ENCODE measurements at regions not wholly inside any gene's neighbourhood (a gene's known extent, or its start where the extent isn't known, plus 50 kb on each side); places are given as distances from the start of the nearest gene placed in this dataset.
A peak's percentile ranks its signal among the peaks of the same experiment; 100 is the strongest.

DNA sequence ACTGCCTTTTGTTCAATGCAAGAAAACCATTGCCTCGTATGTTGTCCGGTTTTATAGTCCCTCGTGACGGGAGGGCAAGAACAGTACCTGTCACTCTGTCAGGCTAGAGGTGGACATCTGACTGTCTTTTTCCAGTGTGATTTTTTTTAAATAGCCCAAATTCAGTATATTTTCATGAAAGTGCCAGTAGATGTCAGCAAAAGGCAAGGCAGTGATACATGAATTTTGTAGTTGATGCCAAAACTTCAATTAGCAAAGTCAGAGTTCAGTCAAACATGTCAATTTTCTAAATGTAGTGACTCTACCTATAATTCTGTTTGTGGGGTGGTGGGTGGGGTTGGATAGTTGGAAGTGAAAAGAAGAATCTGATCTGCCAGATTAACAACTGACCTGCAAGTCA lies 296.0 kb upstream of the MC4R start:
- DNase-seq: no peak

DNA sequence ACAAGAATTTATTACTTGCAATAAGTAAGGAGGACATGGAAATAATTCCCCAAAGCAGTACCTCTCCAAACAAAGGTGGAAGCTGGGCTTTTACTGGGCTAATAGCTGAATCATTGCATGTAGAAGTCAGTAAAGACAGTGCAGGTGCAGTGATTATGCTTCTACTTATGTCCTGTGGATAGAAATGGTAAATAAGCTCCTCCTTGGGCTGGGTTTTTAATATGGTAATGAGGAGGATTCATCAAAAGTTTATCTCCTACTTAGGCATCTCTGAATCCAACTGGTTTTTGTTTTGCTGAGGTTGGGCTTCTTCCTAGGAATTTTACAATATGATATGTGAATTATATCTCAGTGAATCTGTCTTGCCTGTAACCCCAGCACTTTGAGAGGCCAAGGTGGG lies 297.4 kb upstream of the MC4R start:
- no peak for DNase-seq

DNA sequence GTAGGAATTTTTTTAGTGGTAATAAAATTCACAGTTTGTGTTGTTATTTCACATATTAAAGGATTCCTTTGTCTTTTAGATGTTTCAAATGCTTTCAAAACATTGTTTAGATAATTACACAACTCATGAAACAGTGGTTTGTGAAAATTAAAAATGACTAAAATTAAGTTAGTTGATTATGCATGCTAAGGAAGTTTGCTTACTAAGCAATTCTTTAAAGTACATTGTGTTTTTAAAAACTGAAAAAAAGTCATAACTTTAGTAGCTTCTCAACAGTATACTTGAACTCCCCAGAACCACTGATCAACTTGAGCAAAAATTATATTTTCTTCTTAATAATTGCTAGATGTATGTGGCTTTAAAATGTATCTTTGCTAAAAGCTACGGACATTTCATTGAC lies 298.4 kb upstream of the MC4R start:
- no peak for DNase-seq

DNA sequence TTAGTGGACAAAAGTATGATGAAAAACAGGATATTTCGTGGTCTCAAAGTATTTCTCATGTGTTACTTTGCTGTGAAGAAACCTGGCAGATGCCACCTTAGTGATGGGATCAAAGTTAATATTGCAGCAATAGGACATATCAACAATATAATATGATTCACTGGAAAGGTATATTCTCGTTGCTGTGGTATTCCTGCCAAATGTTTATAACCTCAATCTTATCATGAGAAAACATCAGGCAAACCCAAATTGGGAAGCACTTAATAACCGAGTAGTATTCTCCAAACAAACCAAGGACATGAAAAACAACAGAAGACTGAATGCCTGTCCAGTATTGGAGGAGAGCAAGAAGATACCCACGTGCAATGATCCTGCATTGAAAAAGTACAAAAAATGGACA lies 302.6 kb upstream of the MC4R start:
- DNase-seq: no peak

DNA sequence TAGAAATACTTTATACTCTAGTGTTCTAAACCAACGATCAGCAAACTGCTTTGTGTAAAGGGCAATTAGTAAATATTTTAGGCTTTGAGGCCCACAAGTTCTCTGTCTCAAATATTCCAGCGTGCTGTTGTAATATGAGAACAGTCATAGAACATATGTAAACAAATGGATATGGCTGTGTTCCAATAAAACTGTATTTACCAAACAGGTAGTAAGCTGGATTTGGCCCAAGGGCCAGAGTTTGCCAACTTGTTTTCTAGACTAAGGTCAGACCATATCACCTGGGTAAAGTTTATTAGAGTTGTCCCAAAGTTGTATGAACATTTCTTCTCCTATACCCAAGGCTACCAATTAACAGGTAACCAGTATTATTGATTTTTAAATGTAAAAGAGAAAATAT lies 303.2 kb upstream of the MC4R start:
- no peak for DNase-seq

DNA sequence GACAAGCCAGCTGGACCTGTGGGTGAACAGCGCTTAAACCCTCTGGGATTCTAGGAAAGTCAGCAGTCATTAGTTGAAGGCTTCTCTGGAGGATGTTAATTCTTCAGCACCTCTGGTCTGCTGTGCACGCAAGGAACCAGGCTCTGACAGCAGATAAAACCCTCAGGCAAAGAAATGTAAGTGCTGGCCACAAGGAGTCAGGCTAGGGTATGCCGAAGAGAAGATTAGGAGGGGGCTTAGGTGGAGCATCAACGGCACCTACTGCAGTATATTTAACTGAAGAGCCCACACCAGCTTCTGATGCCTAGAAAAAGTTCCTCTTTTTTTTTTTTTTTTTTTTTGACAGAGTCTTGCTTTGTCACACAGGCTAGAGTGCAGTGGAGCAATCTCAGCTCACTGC lies 304.2 kb upstream of the MC4R start:
- no peak for DNase-seq

DNA sequence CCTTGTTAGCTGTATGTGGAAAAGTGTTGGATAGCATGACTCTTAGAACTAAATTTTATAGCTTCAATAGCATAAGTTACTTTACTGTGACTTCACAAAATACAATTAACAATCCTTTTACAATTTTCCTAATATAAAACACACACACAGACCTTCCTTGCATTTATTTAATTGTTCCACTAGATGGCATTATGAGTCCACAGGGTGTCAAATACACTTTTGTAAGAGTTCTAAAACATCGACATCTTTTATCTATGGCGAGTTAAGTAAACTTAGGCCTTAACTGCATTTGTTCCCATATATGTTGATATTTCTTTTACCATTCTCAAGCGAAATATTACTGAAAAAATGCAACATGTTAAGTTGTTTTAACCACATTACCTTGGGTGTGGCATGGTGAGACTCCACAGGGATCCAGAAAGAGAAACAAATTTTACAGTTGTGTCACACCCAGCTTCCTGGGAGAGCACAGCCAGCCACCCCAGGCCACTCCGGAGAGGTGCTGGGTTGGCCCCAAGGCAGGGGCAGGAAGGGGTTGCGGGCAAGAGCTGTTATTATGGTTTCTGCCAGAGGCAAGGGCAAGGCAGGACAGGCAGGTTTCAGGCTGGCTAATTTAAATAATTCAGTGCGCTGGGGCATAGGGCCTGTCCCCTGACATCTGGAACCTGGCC lies 312.4 kb upstream of the MC4R start:
- peak; percentile 20 for DNase-seq

DNA sequence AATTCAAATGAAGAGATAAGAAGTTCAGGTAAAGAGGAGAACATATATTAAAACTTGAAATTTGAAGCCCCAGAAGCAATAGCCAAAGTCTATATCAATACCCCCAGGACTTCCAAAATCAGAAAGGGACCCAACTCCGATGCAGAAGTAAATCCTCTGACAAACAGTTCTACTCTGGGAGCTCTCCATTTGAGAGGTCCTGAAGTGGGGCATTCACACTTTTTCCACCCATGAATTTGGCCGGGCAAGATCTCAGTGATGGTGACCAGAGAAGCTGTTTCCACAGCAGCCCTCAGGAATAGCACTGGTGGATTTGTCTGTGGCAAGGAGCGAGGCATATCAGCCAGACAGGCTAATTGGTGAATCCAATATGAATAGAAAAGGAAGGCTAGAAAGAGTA lies 313.6 kb upstream of the MC4R start:
- no peak for DNase-seq

DNA sequence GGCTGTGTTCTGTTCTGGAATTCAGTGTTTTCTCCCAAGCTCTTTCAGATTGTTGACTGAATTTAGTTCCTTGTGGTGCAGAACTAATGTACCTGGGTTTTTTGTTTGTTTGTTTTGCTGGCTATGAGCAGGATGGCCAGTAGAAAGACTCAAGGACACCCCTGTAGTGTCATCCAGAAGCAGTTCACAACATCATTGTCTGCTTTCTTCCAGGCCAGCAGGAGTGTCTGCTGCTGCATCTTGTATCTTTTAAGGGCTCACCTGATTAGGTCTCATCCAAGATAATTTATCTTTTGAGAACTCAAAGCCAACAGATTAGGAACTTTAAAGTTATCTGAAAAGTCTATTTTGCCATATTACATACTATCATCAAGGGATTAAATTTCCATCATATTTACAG lies 318.5 kb upstream of the MC4R start:
- DNase-seq: no peak

DNA sequence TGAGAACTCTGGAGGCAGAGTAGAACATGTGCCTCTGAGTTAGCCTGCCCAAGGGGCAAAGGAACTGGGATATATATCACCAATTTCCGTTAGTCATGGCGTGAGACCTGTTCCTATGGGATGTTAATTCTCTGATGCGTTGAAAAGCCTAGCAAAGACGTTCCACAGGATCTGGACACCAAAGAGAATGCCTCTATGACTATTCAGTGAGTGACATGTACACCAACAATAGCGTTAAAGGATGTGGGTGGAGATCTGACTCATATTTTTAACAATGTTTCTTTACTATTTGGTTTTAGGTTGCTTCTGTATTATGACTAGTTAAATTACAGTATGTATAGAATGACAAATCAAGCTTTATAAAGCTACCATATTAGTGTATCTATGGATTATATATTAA lies 320.9 kb upstream of the MC4R start:
- DNase-seq: no peak

DNA sequence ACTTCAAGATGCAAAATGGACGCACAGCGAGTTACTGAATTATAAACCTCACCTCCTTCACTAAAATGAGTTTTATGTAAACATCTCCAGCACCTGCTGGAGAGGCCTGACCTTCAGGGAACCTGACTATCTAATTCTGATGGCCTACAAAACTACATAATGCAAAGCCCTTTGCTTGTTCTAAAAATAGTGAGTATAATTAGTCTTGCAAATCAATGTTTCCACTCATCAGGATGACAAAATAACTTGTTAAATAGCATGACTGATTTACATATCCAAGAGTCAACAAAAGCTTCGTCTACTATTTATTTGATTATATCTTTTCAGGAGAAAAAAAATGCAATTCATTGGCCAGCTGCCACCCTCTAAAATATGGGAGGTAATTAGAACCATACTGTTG lies 326.3 kb upstream of the MC4R start:
- DNase-seq: no peak

DNA sequence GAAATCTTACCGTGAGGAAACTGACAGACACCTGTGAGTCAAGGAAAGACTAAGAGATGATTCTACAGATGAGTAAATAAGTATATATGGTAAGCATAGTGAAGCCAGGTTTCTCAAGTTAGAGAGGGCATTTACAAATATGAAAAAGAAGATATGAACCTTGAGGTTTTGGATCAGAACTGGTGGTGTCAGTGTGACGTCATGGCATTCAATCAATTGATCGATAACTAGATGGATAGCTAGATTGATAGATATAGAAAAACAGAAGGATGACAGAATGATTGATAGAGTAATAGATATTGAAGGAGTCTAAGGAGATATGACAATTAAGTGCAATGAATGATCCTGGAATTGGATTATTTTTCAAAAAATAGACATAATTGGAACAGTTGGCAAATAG lies 350.2 kb upstream of the MC4R start:
- no peak for DNase-seq

DNA sequence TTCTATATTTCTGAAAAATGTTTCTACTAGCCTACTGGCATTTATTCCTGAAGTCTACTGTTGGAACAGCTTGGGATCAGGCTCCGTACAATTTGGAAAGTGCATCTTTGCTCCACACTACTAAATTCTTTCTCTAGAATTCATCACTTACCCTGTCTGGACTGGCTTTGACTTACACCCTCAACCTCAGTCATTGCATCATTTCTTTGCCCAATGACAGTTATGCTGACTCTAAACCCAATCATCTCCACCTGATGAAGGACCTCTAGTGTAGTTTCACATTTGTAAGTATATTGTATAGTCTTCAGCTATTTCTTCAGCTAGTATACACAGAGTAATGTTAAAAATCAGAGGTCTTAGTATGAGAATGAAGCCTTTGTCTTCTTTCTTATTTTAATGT lies 359.6 kb upstream of the MC4R start:
- no peak for DNase-seq

DNA sequence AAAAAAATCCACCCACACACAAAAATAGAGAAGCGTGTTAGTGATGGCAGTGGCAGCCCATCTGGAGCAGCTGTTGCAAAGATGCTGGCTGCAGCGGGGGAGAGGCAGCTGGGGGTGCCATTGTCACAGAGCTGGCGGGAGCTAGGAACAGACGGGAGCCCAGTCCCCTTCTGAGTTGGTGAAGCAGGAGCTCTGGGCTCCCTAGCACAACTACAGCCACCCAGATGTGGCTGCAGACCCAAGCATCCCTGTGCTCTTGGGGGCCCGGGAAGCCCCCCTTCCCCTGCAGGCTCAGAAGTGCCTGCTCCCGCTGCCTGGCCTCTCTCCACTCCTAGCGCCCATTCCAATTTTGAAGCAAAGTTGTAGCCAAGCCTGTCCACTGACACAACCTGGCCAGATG lies 366.6 kb upstream of the MC4R start:
- DNase-seq: no peak

DNA sequence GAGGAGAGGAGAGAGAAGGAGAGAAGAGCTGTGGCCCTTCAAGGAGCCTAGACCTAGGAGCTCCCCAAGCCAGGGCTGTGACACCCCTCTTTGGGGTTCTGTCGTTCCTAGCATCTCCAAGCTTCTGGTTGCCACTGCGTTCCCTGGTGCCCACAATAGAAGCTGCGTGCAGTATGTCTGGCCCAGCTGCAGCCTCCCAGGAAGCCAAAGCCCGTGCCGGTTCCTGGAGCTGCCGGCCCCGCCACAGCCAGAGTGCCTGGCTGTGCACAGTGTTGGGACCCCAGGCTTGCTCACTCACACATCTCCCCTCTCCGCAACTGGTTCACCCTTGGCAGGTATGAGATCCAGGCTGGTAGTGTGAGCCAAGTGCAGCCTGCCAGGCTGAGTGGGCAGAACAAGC lies 367.7 kb upstream of the MC4R start:
- no peak for DNase-seq

DNA sequence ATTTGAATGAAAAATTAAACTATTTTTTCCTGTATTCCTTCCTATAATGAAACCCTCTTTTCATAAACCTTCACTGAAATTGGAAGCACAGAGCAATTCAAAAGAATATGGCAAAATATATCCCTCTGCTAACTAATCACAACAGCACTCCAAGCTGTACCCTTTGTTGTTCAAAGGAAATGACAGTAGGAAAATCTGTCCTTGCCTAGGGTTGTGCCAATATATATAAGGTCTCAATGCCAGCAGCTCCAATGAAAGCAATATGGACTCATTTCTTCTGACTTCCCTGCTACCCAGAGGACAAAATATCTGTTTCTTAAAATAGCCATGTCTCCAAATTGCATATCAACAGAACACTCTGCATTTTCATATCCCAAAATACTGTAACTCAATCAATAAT lies 373.9 kb upstream of the MC4R start:
- no peak for DNase-seq

DNA sequence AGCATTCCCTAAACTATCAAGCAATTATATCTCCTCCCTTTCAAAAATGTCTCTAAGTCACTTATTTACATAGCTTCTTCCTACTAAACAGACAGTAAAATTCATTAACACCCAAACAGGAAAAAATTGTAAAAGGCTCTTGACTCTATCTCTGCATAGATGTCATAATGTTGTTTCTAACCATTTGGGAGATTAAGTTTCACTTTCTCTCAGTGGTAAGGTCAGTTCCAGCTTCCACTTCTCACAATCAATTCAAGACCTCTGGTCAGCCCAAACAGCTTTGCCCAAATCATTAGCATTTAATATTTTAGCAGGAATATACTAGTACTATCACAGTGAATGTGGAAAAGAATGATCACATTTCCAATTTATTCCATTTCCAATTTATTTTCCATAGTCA lies 374.3 kb upstream of the MC4R start:
- no peak for DNase-seq

DNA sequence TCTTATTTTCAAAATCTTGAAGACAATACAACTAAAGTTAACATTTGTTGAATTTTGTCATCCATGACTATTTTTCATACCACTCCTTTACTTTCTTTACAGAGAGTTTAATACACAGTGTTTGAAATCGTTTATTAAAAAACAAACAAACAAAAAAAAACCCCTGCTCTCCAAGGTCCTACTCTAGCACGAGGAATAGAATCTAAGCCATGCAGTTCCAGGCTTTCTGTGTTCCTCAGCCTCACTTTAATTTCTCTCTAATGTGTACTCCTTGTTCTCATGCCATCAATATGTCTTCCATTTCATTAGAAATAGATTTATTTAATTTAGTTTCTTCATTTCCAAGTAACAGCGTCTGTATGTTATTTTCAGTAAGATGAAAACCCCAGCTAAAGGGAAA lies 381.2 kb upstream of the MC4R start:
- no peak for DNase-seq

DNA sequence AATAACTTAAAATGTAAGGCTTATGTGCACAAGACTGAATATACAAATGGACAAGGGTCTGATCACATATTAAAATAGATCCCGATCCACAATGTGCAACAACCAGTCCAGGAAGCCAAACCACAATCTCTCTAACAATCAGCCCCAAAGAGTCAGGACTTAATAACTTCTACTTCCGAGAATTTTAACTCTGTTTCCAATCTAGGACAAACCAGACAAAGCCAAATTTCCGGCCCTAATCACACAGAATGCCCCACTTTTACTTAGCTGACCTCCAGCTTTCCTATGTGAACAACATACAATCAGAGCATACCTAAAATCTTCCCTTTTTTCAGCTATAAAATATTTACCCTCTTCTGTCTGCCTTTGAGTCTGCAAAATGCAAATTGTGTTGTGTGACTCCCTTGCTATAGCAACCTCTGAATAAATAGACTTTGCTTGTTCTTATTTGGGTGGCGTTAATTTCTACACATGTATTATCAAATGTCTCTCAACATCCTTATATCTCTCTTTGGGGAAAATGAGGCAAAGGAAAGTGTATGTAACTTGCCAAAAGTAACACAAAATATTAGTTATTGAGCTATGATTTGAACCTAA lies 381.9 kb upstream of the MC4R start:
- DNase-seq: no peak

DNA sequence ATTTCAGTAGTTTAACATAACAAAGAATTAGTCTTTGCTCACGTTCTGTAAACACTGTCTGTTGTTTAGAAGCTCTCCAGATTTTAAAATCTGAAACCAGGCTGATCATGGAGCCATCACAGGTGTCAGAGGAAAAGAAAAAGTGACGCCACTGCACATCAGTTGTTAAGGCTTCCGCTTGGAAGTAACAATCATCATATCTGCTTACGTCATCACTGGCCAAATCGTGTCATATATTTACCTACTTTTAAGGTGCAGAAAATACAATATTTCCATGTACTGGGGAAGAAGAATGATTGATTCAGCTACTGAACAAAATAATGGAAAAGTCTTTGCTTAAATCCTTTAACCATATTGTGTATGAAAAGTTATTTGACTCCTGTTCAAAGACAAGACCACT lies 382.6 kb upstream of the MC4R start:
- DNase-seq: no peak

DNA sequence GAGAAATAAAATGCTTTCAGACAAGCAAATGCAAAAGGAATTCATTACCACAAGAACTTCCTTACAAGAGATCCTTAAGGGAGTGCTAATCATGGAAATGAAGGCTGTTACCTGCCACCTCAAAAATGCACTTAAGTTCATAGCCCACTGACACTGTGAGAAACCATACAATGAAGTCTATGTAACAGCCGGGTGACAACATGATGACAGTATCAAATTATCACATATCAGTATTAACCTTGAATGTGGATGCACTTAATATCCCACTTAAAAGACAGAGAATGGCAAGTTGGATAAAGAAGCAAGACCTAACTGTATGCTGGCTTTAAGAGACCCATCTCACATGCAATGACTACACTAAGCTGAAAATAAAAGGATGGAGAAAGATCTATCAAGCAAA lies 403.4 kb upstream of the MC4R start:
- no peak for DNase-seq

DNA sequence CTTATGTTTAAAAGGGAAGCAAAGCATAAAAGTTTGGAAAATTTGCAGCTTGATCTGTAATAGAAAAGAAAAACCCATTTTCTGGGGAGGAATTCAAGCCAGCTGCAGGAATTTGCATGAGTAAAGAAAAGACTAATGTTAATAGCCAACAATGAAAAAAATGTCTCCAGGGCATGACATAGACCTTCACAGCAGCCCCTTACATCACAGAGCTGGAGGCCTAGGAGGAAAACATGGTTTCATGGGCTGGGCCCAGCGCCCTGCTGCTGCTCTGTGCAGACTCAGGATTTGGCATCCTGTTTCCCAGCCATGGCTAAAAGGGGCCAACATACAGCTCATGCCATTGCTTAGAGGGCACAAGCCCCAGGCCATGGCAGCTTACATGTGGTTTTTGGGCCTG lies 411.6 kb upstream of the MC4R start:
- no peak for DNase-seq

DNA sequence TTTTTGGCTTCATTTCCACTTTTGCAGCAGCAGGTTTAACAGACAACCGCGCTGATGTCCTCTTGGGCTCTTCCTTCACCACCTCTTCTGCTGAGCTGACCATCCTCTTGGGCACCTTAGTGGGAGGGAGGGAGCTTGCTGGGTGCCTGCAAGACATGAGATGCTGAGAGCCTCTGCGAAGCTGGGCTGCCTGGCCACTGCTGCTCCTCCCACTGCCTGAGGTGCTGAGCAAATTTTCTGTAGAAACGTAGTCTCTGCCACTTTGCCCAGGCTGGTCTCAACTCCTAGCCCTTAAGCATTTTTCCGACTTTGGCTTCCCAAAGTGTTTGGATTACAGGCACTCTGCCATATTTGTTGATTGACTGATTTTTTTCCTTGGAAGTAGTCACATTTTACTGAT lies 422.2 kb upstream of the MC4R start:
- no peak for DNase-seq

DNA sequence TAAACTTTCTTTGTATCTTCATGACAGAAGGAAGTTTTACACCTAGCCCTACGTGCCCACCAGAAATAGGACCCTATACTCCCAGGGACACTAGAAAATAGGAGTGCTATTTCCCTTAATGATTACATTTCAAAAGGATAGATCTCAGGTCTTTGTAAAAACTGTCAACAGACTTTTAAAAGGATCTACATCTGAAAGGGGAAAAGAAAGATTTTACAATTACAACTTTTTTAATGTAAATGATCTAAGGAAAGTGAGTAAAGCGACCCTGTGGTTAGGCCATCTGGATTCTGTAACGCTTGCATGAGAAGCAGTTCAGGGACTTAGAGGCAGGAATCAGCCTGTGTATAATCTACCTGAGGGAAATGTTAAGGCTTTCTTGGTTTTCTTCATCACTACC lies 431.8 kb upstream of the MC4R start:
- DNase-seq: no peak

DNA sequence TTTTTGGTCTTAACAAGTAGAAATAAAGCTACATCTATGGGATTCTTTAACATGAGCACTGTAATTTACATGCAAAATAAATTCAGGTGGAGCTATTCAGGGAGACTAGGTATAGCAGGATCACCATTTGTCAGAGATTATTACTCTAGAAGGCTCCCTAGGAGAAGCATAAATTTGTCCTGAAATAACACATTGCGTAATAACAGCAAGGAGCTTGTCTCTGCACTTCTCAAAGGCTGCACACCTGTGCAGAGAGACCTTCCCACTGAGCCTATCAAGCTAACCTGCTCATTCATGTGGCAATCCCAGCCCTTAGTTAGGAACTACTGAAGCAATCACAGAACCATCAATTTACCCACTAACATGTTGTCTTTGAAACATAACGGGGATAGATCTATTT lies 437.4 kb upstream of the MC4R start:
- no peak for DNase-seq

DNA sequence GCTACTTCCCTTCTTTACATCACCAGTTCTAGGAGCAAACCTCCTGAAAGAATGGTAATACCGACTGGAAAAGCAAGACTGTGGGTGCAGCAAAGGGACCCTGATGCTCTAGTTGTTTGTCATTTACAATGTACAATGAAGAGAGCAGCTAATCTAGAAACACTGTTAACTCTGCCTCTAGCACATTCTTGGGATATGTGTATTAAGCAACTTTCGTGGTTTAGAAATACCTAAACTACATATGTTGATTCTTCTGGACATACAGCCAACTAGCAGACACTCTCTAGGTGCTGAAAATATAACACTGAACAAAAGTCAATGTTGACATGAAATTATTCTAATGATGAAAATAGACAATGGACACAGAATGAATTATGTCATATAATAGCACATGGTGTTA lies 440.3 kb upstream of the MC4R start:
- DNase-seq: no peak
